Fibroblast of lung (primary cell): ENCODE measurements at regions not wholly inside any gene's neighbourhood (a gene's known extent, or its start where the extent isn't known, plus 50 kb on each side); places are given as distances from the start of the nearest gene placed in this dataset.

ENCODE experiments used
- CTCF ChIP-seq, 2 donors: IDR thresholded peaks in 1 of 2; conservative IDR thresholded peaks in 1 of 2; 1 replicate in 1 of 2; 2 replicates in 1 of 2; pipeline ENCODE4 v1.5.1; 2011 to 2012; ENCODE audit warnings: low read length in 2 of 2, control low read depth in 1 of 2, inconsistent platforms in 1 of 2, low read depth in 1 of 2, mild to moderate bottlenecking in 1 of 2
- EZH2 ChIP-seq: IDR thresholded peaks from 2 replicates; pipeline ENCODE4 v1.5.1; 2012; ENCODE audit warnings: low read length, control low read depth, mild to moderate bottlenecking; ENCODE audit errors: missing control alignments

- TF ChIP-seq CTCF (conservative IDR thresholded peaks at IDR 0.05 in 1 of 2, IDR thresholded peaks at IDR 0.05 in 1 of 2; ENCODE audit: low read depth in 1 of 2, low read length in 2 of 2), result no peak
- no peak for TF ChIP-seq EZH2
These were observed 117.7 kb upstream of the TEKT4 start for GRCh38 chr2:94753466-94753998.
